COLO668 (cell line): ENCODE measurements at regions not wholly inside any gene's neighbourhood (a gene's known extent, or its start where the extent isn't known, plus 50 kb on each side); places are given as distances from the start of the nearest gene placed in this dataset.

ENCODE experiments used
- DNase-seq: peaks from one replicate; lab custom pipeline; 2025; ENCODE audit not compliant: unreplicated experiment; lab: John Stamatoyannopoulos, UW

DNA sequence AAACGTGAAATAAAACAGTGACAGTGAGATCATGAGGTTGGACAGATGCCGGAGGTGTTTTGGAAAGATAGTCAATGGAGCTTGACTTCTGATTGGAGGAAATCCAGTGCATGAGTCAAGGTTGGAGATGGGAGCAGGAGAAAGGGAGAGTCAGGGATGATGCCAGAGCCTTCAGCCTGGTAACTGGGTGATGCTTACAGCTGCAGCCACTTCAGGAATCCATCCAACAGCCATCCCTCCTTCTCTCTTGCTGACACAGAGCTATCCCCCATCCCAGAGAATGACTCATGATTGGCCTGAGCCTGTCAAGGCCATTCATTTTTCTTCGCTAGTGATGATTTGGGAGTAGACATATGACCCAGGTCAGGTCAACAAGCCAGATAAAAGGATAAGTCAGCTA, 112.8 kb downstream of the SAMD5 start:
- no peak for DNase-seq

DNA sequence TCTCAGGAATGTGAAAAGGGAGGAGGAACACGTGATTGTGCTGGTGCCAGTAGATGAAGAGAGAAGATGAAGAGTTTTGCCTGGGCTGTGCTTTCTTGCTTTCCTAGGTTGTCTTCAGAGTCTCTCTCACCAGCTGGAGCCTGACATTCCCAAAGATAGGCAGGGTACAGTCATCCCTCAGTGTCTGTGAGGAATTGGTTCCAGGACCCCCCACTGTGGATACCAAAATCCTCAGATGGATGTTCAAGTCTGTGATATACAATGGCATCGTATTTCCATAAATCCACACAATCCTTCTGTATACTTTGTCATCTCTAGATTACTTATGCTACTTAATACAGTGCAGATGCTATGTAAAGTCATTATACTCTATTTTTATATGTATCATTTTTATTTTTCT, 113.5 kb downstream of the SAMD5 start:
- no peak for DNase-seq

GRCh38 chr6:147624946-147625515, 116.5 kb downstream of the SAMD5 start:
- no peak for DNase-seq

- no peak for DNase-seq
These were observed 117.5 kb downstream of the SAMD5 start for GRCh38 chr6:147625946-147626345.

GRCh38 chr6:147627411-147627810, 118.9 kb downstream of the SAMD5 start:
- no peak for DNase-seq

DNA sequence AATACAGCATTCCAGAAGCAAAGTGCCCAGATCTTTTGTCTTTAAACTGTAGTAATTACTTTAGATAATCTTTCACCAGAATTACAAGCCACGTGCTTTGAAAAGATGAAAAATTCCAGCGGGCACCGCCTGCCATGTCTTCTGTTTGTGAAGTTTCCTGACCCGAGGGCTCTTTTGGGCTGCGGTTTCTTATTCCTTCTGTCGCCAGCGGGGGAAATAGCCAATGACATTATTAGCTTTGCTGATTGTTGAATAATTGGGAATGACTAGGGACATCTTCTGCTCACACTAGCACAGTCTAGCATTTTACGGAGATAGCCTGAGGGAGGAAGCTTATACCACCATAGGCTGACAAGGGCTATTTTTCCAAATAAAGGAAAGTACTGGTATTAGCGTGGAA, 124.7 kb downstream of the SAMD5 start:
- DNase-seq, result no peak

DNA sequence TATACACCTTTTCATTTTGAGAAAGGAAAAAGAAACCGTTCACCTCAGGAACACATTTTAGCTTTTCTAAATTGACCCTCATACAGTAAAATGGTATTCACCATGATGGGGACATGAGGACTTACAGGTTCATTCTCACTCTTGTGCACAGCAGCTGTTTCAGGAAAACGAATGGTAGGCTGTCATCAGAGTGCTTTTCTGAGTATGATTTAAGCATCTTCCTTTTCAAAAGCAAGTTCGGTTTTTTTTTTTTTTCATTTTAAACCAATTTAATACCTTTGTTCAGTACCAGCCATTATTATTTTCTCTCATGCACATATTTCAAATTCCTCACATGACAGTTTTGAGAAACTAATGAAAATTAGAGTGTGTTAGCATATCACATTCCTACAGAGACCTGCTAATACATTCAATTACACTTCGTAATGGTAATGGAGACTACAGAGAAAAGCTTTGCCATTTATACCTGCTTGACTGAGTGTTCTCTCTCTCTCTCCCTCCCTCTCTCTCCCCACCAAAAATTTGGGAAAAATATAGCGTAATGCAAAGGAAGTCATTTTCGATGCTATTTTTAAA, 129.2 kb downstream of the SAMD5 start:
- DNase-seq, result no peak

DNA sequence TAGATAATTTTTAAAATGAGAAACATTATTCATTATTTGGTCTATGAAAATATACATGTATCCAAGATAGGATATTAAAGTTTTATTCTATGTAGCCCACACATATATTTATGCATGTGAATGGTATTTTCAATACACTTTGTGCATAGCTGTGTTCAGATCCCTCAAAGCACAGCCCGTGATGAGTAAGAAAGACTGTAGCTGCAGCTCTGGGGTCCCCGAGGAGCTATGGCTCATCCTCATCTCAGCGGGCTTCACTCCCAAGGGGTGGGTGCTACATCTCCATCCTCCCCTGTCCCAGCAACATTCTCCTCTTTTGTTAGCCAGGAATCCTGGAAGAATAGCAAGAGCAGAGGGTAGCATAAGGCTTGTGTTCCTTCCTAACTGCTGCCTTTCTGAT, 130.8 kb downstream of the SAMD5 start:
- DNase-seq, result no peak

- no peak for DNase-seq
These were observed 132.1 kb downstream of the SAMD5 start for GRCh38 chr6:147640606-147641005.

GRCh38 chr6:147641511-147641910, 133.0 kb downstream of the SAMD5 start:
- no peak for DNase-seq

GRCh38 chr6:147642458-147642857, 134.0 kb downstream of the SAMD5 start:
- DNase-seq, result no peak

- DNase-seq, result no peak
These were observed 135.1 kb downstream of the SAMD5 start for GRCh38 chr6:147643341-147644200.

DNA sequence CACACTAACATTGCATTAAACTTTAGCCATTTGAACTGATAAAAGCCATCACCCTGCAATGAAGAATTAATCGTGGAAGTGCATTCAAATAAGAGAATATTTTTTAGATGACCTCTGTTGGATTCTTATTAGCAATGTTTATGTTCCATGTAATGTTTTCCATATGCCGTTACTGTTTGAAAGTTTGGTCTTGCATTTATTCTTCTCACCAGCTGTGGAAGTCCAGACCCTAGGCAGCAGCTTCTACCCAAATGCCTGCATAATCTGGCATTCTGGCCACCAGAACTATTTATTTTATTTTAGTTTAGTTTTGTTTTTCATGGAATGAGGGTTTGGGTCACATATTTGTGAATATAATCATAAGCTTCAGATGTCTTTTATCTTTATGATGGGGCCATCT, 140.4 kb downstream of the SAMD5 start:
- DNase-seq, result no peak

DNA sequence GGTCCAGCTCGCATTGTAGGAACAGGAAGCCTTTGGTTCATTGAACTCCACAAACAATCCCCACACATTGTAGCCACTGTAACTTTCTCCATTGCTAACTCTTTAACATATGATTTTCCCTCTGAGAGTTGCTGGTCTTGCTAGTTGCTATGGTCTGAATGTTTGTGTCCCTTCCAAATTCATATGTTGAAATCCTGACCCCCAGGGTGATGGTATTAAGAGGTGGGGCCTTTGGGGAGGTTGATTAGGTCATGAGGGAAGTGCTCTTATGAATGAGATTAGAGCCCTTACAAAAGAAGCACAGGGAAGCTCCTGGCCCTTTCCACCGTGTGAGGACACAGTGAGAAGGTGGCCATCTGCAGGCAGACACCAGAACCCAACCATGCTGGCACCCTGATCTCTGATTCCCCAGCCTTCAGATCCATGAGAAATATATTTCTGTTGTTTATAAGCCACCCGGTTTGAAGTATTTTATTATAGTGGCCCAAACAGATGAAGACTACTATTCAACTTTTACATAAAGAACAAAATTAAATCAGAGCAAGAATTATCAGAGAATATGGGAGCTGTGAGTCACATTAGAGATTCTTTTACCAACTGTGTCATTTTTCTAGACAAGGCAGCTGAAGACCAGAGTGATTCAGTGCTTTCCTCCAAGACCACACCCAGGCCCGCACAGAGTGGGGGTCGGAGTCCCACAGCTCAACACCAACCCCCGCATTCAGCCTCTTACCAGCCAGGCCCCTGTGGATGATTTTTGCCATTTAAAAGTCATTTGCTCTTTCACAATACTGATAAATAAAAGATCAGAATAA, 143.0 kb downstream of the SAMD5 start:
- DNase-seq, result no peak

DNA sequence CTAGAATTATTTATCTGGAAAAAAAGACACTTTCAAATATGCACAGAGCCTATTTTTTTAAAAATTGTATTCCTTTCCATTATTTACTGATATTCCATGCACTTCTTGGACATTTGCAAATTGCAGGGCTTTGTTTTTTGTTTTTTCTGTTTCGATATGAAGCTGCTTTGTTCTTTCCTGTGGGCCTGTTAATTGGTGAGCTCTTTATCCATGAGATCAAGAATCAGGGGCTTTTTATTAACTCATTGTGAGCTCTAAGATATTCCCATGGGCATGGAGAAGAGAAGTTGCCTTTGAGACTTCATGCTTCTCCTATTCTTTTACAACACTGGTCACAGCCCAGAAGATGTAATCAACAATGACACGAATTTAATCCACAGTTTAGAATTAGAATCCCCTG, 145.1 kb downstream of the SAMD5 start:
- no peak for DNase-seq

- no peak for DNase-seq
These were observed 145.8 kb downstream of the SAMD5 start for GRCh38 chr6:147654103-147654845.

- no peak for DNase-seq
These were observed 152.1 kb downstream of the SAMD5 start for GRCh38 chr6:147660334-147661311.

DNA sequence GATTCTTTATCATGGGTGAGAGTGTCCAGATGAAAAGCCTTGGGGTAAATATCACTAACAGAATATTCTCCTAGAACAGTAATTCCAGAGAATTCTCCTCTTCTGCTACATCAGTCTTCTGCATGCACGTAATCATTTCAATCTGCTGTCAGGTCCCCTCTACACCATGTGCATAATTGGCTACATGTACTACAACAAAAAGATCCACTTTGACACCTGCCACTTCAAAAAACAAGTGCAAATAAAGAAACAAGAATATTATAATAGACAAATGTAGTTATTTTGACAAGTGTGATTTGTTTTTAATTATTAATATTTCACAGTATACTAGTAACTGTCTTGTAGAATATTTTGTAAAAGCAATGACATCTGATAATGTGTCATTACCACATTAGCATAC, 154.2 kb downstream of the SAMD5 start:
- no peak for DNase-seq

DNA sequence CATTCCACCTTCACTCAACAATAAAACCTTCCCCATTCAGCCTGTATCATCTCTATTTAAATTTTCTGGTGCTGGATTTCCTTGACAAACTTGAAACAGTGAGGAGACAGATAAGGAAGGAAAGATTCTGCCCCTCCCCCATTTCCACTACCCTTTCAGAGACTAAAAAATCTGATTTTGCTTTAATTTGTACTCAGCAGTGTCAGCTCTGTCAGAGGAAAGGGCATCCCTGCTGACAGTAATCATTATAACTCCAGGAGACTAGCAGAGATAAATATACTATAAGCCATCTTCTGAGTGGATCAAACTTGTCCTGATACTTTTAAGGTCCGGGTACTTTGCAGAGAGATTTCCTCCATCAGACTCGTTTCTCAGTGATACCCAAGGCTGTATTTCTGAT, 155.6 kb downstream of the SAMD5 start:
- no peak for DNase-seq

GRCh38 chr6:147666255-147666654, 157.8 kb downstream of the SAMD5 start:
- DNase-seq, result no peak
